GM23338 (cell line): ENCODE measurements at regions not wholly inside any gene's neighbourhood (a gene's known extent, or its start where the extent isn't known, plus 50 kb on each side); places are given as distances from the start of the nearest gene placed in this dataset.

Experiments used
- ATAC-seq: fragments of 200-7000 bp; cut with Tn5 transposase; 3 replicates; pipeline ENCODE4 v1.9.1; 2020
- DNase-seq: peaks from one replicate; pipeline ENCODE4 v3.0.0-alpha.2; 2015; ENCODE audit warnings: low spot score
- H2AFZ ChIP-seq: fragments of 200-600 bp; sonication (generic); 2 replicates; pipeline ENCODE4 v1.8.0; 2016; ENCODE audit warnings: antibody characterized with exemption, mild to moderate bottlenecking, moderate library complexity
- H3F3A ChIP-seq: fragments of 200-600 bp; sonication (generic); replicated peaks from 2 replicates; pipeline ENCODE4 v1.8.0; 2017; ENCODE audit warnings: antibody characterized with exemption, mixed run types, low read depth
- H3K27ac ChIP-seq: fragments of 200-600 bp; sonication (generic); 2 replicates; pipeline ENCODE4 v1.6.1; 2016; ENCODE audit warnings: low read depth
- H3K27me3 ChIP-seq: fragments of 200-600 bp; sonication (generic); 2 replicates; pipeline ENCODE4 v1.8.0; 2016; ENCODE audit warnings: mild to moderate bottlenecking, mixed run types, moderate library complexity; ENCODE audit not compliant: insufficient read depth
- H3K36me3 ChIP-seq: fragments of 200-600 bp; sonication (generic); 2 replicates; pipeline ENCODE4 v1.8.0; 2016; ENCODE audit warnings: mild to moderate bottlenecking; ENCODE audit not compliant: insufficient read depth
- H3K4me1 ChIP-seq: fragments of 200-600 bp; sonication (generic); 2 replicates; pipeline ENCODE4 v1.8.0; 2016; ENCODE audit warnings: mild to moderate bottlenecking, moderate library complexity; ENCODE audit not compliant: insufficient read depth
- H3K4me2 ChIP-seq: fragments of 200-600 bp; sonication (generic); 2 replicates; pipeline ENCODE4 v1.7.1; 2017; ENCODE audit warnings: mixed run types
- H3K4me3 ChIP-seq: fragments of 200-600 bp; sonication (generic); 2 replicates; pipeline ENCODE4 v1.6.1; 2016; ENCODE audit warnings: mixed run types
- H3K79me2 ChIP-seq: fragments of 200-600 bp; sonication (generic); replicated peaks from 2 replicates; pipeline ENCODE4 v1.8.0; 2017; ENCODE audit warnings: mild to moderate bottlenecking; ENCODE audit not compliant: insufficient read depth
- H3K9me2 ChIP-seq: fragments of 200-600 bp; sonication (generic); 2 replicates; pipeline ENCODE4 v1.8.0; 2017; ENCODE audit not compliant: insufficient read depth
- H4K20me1 ChIP-seq: fragments of 200-600 bp; sonication (generic); replicated peaks from 2 replicates; pipeline ENCODE4 v1.8.0; 2017; ENCODE audit warnings: mild to moderate bottlenecking; ENCODE audit not compliant: insufficient read depth
- H3K27ac Mint-ChIP-seq: 2 replicates; pipeline ENCODE4 v1.8.0; 2020; ENCODE audit warnings: inconsistent platforms, mild to moderate bottlenecking, moderate library complexity, mixed read lengths
- H3K27me3 Mint-ChIP-seq: 3 replicates; pipeline ENCODE4 v1.8.0; 2022; ENCODE audit warnings: low read depth, mild to moderate bottlenecking, moderate library complexity, mixed read lengths, inconsistent platforms; ENCODE audit not compliant: insufficient read depth, poor library complexity
- H3K36me3 Mint-ChIP-seq: 3 replicates; pipeline ENCODE4 v1.8.0; 2021; ENCODE audit warnings: low read depth, mild to moderate bottlenecking, inconsistent platforms, moderate library complexity, mixed read lengths
- H3K4me1 Mint-ChIP-seq: 3 replicates; pipeline ENCODE4 v1.8.0; 2020; ENCODE audit warnings: mild to moderate bottlenecking, inconsistent platforms, mixed read lengths
- H3K4me3 Mint-ChIP-seq: 3 replicates; pipeline ENCODE4 v1.8.0; 2021; ENCODE audit warnings: moderate library complexity, mild to moderate bottlenecking, inconsistent platforms, mixed read lengths
- H3K9me3 Mint-ChIP-seq: 3 replicates; pipeline ENCODE4 v1.8.0; 2020; ENCODE audit warnings: moderate library complexity, mild to moderate bottlenecking, inconsistent platforms, mixed read lengths
- CREB1 ChIP-seq: fragments of 250-450 bp; sonication (Bioruptor Pico); IDR thresholded peaks from 2 replicates; pipeline ENCODE4 v1.5.0; 2020; ENCODE audit warnings: low read depth, mild to moderate bottlenecking, moderate library complexity
- CTCF ChIP-seq, 2 experiments: fragments of 200-600 bp in 1 of 2; sonication (generic) in 1 of 2; conservative IDR thresholded peaks; 2 replicates each; pipeline versions ENCODE4 v1.5.1 to v1.6.1; 2016 to 2017; ENCODE audit warnings: antibody characterized with exemption in 2 of 2, low read depth in 2 of 2, mild to moderate bottlenecking in 2 of 2, moderate library complexity in 1 of 2
- EZH2 ChIP-seq: fragments of 200-600 bp; sonication (generic); IDR thresholded peaks from one replicate; pipeline ENCODE4 v1.8.0; 2017; ENCODE audit warnings: antibody characterized with exemption, mild to moderate bottlenecking, low read depth; ENCODE audit not compliant: unreplicated experiment
- EZH2phosphoT487 ChIP-seq: fragments of 200-600 bp; sonication (generic); IDR thresholded peaks from one replicate; pipeline ENCODE4 v1.8.1; 2018; ENCODE audit warnings: antibody characterized with exemption; ENCODE audit not compliant: unreplicated experiment
- JUNB ChIP-seq: IDR thresholded peaks from one replicate; pipeline ENCODE4 v1.6.1; 2016; ENCODE audit warnings: antibody characterized with exemption; ENCODE audit not compliant: unreplicated experiment
- NANOG ChIP-seq: IDR thresholded peaks from 2 replicates; pipeline ENCODE4 v1.6.1; 2016; ENCODE audit warnings: antibody characterized with exemption, borderline replicate concordance
- POLR2AphosphoS5 ChIP-seq: IDR thresholded peaks from 2 replicates; pipeline ENCODE4 v1.6.1; 2016; ENCODE audit warnings: antibody characterized with exemption, low read depth
- STAT1 ChIP-seq: IDR thresholded peaks from one replicate; pipeline ENCODE4 v1.6.1; 2016; ENCODE audit warnings: antibody characterized with exemption; ENCODE audit not compliant: unreplicated experiment
- ZNF331 ChIP-seq: fragments of 250-450 bp; sonication (Bioruptor Pico); IDR thresholded peaks from 2 replicates; pipeline ENCODE4 v1.5.0; 2020; ENCODE audit warnings: low read depth, mild to moderate bottlenecking, moderate library complexity
- TF ChIP-seq, protein P1 (sequence below): IDR thresholded peaks from one replicate; pipeline ENCODE4 v1.6.1; 2018; ENCODE audit warnings: antibody characterized with exemption; ENCODE audit not compliant: unreplicated experiment

DNA sequence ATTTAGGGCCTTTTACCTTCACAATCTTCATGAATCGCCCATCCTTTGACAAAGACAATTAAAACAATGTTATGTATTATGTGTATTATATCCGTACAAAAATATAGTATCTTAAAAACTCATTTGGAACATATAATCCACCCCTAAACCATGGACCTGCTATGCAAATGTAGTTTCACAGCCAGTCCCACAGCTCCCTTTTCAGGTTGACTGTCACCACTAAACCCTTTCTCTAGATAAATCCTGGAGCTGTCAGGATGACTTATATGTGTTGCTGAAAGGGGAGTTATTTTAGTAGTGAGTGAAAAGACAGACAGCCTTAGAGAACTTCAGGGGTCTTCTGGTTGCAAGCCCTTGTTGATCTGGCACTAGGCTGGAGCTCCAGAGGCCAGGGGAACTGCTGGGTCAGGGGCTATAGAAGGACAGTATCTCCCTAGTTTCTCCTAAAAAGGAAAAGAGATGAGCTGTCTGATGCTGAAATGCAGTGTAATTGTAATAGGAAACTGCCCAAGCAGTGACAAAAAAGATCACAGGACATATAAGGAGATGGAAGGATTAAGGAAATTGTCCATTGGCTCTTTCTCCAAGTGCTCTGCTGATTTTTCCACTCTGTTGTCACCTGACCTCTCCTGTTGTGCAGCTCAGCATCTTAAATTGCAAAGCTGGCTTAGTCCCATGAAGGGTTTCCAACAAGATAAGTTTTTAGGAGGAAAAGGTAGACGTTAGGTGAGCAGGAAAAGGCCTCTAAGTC lies 127.7 kb downstream of the S1PR1 start:
- Histone ChIP-seq H3K27ac (no peak overlapping the region), H3K79me2 (no peaks in the 10 kb centered on the region), H3K4me2 (no peak overlapping the region), H2AFZ (peak overlapping the region; percentile 47; the same call in 1 of the 2 replicates), H3K4me1 (no peaks in the 10 kb centered on the region), H3K4me3 (no peak overlapping the region), H3K27me3 (no peaks in the 10 kb centered on the region), H3F3A (no peaks in the 10 kb centered on the region), H3K36me3 (no peaks in the 10 kb centered on the region), H4K20me1 (no peaks in the 10 kb centered on the region), H3K9me2 (peaks cover 11% of the 10 kb centered on the region; the same call in 1 of the 2 replicates)
- Mint-ChIP-seq H3K4me3 (no peak overlapping the region), H3K36me3 (no peaks in the 10 kb centered on the region; the same call in 2 of the 3 replicates), H3K27me3 (no peaks in the 10 kb centered on the region), H3K4me1 (peaks cover 5% of the 10 kb centered on the region; the same call in 2 of the 3 replicates), H3K27ac (no peak overlapping the region), H3K9me3 (peaks cover 3% of the 10 kb centered on the region; the same call in 1 of the 3 replicates)
- ATAC-seq (no peak), DNase-seq (no peak)
- TF ChIP-seq CREB1 (CRISPR knock-in tag) = no peak
- no peak for TF ChIP-seq EZH2
- TF ChIP-seq, protein P1, sequence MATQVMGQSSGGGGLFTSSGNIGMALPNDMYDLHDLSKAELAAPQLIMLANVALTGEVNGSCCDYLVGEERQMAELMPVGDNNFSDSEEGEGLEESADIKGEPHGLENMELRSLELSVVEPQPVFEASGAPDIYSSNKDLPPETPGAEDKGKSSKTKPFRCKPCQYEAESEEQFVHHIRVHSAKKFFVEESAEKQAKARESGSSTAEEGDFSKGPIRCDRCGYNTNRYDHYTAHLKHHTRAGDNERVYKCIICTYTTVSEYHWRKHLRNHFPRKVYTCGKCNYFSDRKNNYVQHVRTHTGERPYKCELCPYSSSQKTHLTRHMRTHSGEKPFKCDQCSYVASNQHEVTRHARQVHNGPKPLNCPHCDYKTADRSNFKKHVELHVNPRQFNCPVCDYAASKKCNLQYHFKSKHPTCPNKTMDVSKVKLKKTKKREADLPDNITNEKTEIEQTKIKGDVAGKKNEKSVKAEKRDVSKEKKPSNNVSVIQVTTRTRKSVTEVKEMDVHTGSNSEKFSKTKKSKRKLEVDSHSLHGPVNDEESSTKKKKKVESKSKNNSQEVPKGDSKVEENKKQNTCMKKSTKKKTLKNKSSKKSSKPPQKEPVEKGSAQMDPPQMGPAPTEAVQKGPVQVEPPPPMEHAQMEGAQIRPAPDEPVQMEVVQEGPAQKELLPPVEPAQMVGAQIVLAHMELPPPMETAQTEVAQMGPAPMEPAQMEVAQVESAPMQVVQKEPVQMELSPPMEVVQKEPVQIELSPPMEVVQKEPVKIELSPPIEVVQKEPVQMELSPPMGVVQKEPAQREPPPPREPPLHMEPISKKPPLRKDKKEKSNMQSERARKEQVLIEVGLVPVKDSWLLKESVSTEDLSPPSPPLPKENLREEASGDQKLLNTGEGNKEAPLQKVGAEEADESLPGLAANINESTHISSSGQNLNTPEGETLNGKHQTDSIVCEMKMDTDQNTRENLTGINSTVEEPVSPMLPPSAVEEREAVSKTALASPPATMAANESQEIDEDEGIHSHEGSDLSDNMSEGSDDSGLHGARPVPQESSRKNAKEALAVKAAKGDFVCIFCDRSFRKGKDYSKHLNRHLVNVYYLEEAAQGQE = no peak
- TF ChIP-seq ZNF331 (CRISPR knock-in tag) = no peak
- no peak for TF ChIP-seq JUNB
- TF ChIP-seq NANOG = no peak
- no peak for TF ChIP-seq CTCF (conservative IDR thresholded peaks at IDR 0.05; ENCODE audit: low read depth in 2 of 2)
- no peak for TF ChIP-seq STAT1
- TF ChIP-seq EZH2phosphoT487 = no peak
- no peak for TF ChIP-seq POLR2AphosphoS5
